Breast epithelium (tissue), 4 donors: ENCODE measurements at regions not wholly inside any gene's neighbourhood (a gene's known extent, or its start where the extent isn't known, plus 50 kb on each side); places are given as distances from the start of the nearest gene placed in this dataset.

Experiments
- DNase-seq, 2 donors: peaks; one replicate each; pipeline ENCODE4 v3.0.0-alpha.2; 2019; ENCODE audit warnings: low spot score in 2 of 2
- H3K27ac ChIP-seq, 2 donors: fragments of 200-600 bp; sonication (generic) in 1 of 2; one replicate each; pipeline ENCODE4 v1.5.1; 2016 to 2019; ENCODE audit warnings: mild to moderate bottlenecking in 1 of 2
- H3K27me3 ChIP-seq, 2 donors: fragments of 200-600 bp; sonication (generic) in 1 of 2; one replicate each; pipeline versions ENCODE4 v1.5.1 to v1.6.0; 2017 to 2019; ENCODE audit warnings: control low read depth in 1 of 2, mild to moderate bottlenecking in 1 of 2
- H3K36me3 ChIP-seq: fragments of 200-600 bp; one replicate; pipeline ENCODE4 v1.5.1; 2019
- H3K4me1 ChIP-seq, 2 donors: fragments of 200-600 bp; sonication (generic); one replicate each; pipeline ENCODE4 v1.5.1; 2016 to 2019; ENCODE audit warnings: control low read depth in 1 of 2
- H3K4me3 ChIP-seq, 3 donors: fragments of 200-600 bp; sonication (generic); 1 replicate in 2 of 3; 2 replicates in 1 of 3; pipeline ENCODE4 v1.5.1; 2016 to 2019; ENCODE audit warnings: mild to moderate bottlenecking in 3 of 3, moderate library complexity in 2 of 3
- H3K9me3 ChIP-seq, 2 donors: fragments of 200-600 bp; sonication (generic) in 1 of 2; one replicate each; pipeline ENCODE4 v1.5.1; 2016 to 2019; ENCODE audit warnings: control low read depth in 1 of 2
- CTCF ChIP-seq, 3 donors: fragments of 450-650 bp; IDR thresholded peaks; one replicate each; pipeline ENCODE4 v1.5.1; 2016 to 2017; ENCODE audit warnings: antibody characterized with exemption in 3 of 3, mild to moderate bottlenecking in 3 of 3, moderate library complexity in 3 of 3
- POLR2A ChIP-seq: fragments of 450-650 bp; IDR thresholded peaks from one replicate; pipeline ENCODE4 v1.6.1; 2016; ENCODE audit warnings: antibody characterized with exemption, mild to moderate bottlenecking, moderate library complexity
- POLR2AphosphoS5 ChIP-seq, 3 donors: sonication (generic); formaldehyde crosslinking; IDR thresholded peaks; one replicate each; pipeline ENCODE4 v1.6.1; 2017; ENCODE audit warnings: antibody characterized with exemption in 3 of 3
- intact Hi-C: fragments of 100-400 bp; cut with DNase I; formaldehyde crosslinking; loops from one replicate; pipeline ENCODE4 v1.15.1; 2023; ENCODE audit warnings: low total_unique reads

GRCh38 chr4:111494971-111495370 lies 650.3 kb upstream of the FAM241A start:
- H3K36me3 ChIP-seq = no peaks in the 10 kb centered on the region
- intact Hi-C loops = no loop called here
- H3K4me1 ChIP-seq = no peaks in the 10 kb centered on the region
- H3K4me3 ChIP-seq = no peak overlapping the region
- H3K27me3 ChIP-seq = no peaks in the 10 kb centered on the region
- no peak overlapping the region for H3K27ac ChIP-seq
- no peak for DNase-seq
- H3K9me3 ChIP-seq = no peaks in the 10 kb centered on the region
- TF ChIP-seq POLR2AphosphoS5 (IDR thresholded peaks at IDR 0.05) = no peak
- no peak for TF ChIP-seq POLR2A
- no peak for TF ChIP-seq CTCF (IDR thresholded peaks at IDR 0.05)

- no peak overlapping the region for H3K27ac ChIP-seq
- intact Hi-C loops = no loop called here
- H3K36me3 ChIP-seq = no peaks in the 10 kb centered on the region
- DNase-seq = no peak
- H3K4me1 ChIP-seq = no peaks in the 10 kb centered on the region
- no peak overlapping the region for H3K4me3 ChIP-seq
- H3K27me3 ChIP-seq = no peaks in the 10 kb centered on the region
- no peak for TF ChIP-seq POLR2A
- no peak for TF ChIP-seq POLR2AphosphoS5 (IDR thresholded peaks at IDR 0.05)
- no peaks in the 10 kb centered on the region for H3K9me3 ChIP-seq
Observed at GRCh38 chr4:111499291-111499690, 646.0 kb upstream of the FAM241A start.

GRCh38 chr4:111499706-111500105 lies 645.5 kb upstream of the FAM241A start:
- TF ChIP-seq CTCF (IDR thresholded peaks at IDR 0.05) = no peak
- no peak for TF ChIP-seq POLR2AphosphoS5 (IDR thresholded peaks at IDR 0.05)
- no peak for TF ChIP-seq POLR2A
- H3K27me3 ChIP-seq = no peaks in the 10 kb centered on the region
- H3K36me3 ChIP-seq = no peaks in the 10 kb centered on the region
- H3K27ac ChIP-seq = no peak overlapping the region
- no peak for DNase-seq
- no peaks in the 10 kb centered on the region for H3K9me3 ChIP-seq
- intact Hi-C loops = no loop called here
- H3K4me3 ChIP-seq = no peak overlapping the region
- no peaks in the 10 kb centered on the region for H3K4me1 ChIP-seq

GRCh38 chr4:111500858-111501257 lies 644.4 kb upstream of the FAM241A start:
- no peak overlapping the region for H3K4me3 ChIP-seq
- no peak overlapping the region for H3K27ac ChIP-seq
- H3K36me3 ChIP-seq = no peaks in the 10 kb centered on the region
- DNase-seq = no peak
- H3K27me3 ChIP-seq = no peaks in the 10 kb centered on the region
- TF ChIP-seq POLR2A = no peak
- no peak for TF ChIP-seq POLR2AphosphoS5 (IDR thresholded peaks at IDR 0.05)
- no peak for TF ChIP-seq CTCF (IDR thresholded peaks at IDR 0.05)
- intact Hi-C loops = no loop called here
- no peaks in the 10 kb centered on the region for H3K9me3 ChIP-seq
- H3K4me1 ChIP-seq = no peaks in the 10 kb centered on the region

- H3K4me1 ChIP-seq = no peaks in the 10 kb centered on the region
- H3K9me3 ChIP-seq = no peaks in the 10 kb centered on the region
- DNase-seq = no peak
- H3K27me3 ChIP-seq = no peaks in the 10 kb centered on the region
- no peaks in the 10 kb centered on the region for H3K36me3 ChIP-seq
- no peak for TF ChIP-seq POLR2A
- no peak for TF ChIP-seq CTCF (IDR thresholded peaks at IDR 0.05)
- no peak for TF ChIP-seq POLR2AphosphoS5 (IDR thresholded peaks at IDR 0.05)
- H3K27ac ChIP-seq = no peak overlapping the region
- H3K4me3 ChIP-seq = no peak overlapping the region
- intact Hi-C loops = no loop called here
Observed at GRCh38 chr4:111501946-111502345, 643.3 kb upstream of the FAM241A start.

GRCh38 chr4:111502626-111503025 lies 642.6 kb upstream of the FAM241A start:
- no peak for DNase-seq
- Histone ChIP-seq H3K4me3 (no peak overlapping the region), H3K36me3 (no peaks in the 10 kb centered on the region), H3K9me3 (no peaks in the 10 kb centered on the region), H3K27me3 (no peaks in the 10 kb centered on the region), H3K27ac (no peak overlapping the region), H3K4me1 (no peaks in the 10 kb centered on the region)
- intact Hi-C loops = no loop called here
- no peak for TF ChIP-seq CTCF (IDR thresholded peaks at IDR 0.05)
- no peak for TF ChIP-seq POLR2AphosphoS5 (IDR thresholded peaks at IDR 0.05)
- no peak for TF ChIP-seq POLR2A
